ENCODE measurements at regions not wholly inside any gene's neighbourhood (a gene's known extent, or its start where the extent isn't known, plus 50 kb on each side); places are given as distances from the start of the nearest gene placed in this dataset.

GRCh38 chr2:8089596-8089995, 592.3 kb upstream of the ID2 start:
- DNase-seq (ENCODE audit: low spot score) = no peak

GRCh38 chr2:8090748-8091700, 590.8 kb upstream of the ID2 start:
- DNase-seq (ENCODE audit: low spot score) = no peak

GRCh38 chr2:8094526-8094925, 587.3 kb upstream of the ID2 start:
- no peak for DNase-seq (ENCODE audit: low spot score)

- no peak for DNase-seq (ENCODE audit: low spot score)
Observed at GRCh38 chr2:8095978-8096377, 585.9 kb upstream of the ID2 start.

GRCh38 chr2:8096484-8096883, 585.4 kb upstream of the ID2 start:
- DNase-seq (ENCODE audit: low spot score) = no peak

GRCh38 chr2:8098476-8099266, 583.2 kb upstream of the ID2 start:
- no peak for DNase-seq (ENCODE audit: low spot score)

- no peak for DNase-seq (ENCODE audit: low spot score)
Observed at GRCh38 chr2:8099267-8099582, 582.6 kb upstream of the ID2 start.

- DNase-seq (ENCODE audit: low spot score) = no peak
Observed at GRCh38 chr2:8101614-8102277, 580.1 kb upstream of the ID2 start.

- no peak for DNase-seq (ENCODE audit: low spot score)
Observed at GRCh38 chr2:8102470-8102869, 579.4 kb upstream of the ID2 start.

GRCh38 chr2:8103085-8103708, 578.7 kb upstream of the ID2 start:
- DNase-seq (ENCODE audit: low spot score) = no peak

- DNase-seq (ENCODE audit: low spot score) = no peak
Observed at GRCh38 chr2:8107150-8107549, 574.7 kb upstream of the ID2 start.

GRCh38 chr2:8107621-8108378, 574.1 kb upstream of the ID2 start:
- no peak for DNase-seq (ENCODE audit: low spot score)

- no peak for DNase-seq (ENCODE audit: low spot score)
Observed at GRCh38 chr2:8110716-8111115, 571.1 kb upstream of the ID2 start.

- DNase-seq (ENCODE audit: low spot score) = no peak
Observed at GRCh38 chr2:8111193-8111592, 570.7 kb upstream of the ID2 start.

- DNase-seq (ENCODE audit: low spot score) = no peak
Observed at GRCh38 chr2:8115456-8115855, 566.4 kb upstream of the ID2 start.

- no peak for DNase-seq (ENCODE audit: low spot score)
Observed at GRCh38 chr2:8115966-8116365, 565.9 kb upstream of the ID2 start.

- no peak for DNase-seq (ENCODE audit: low spot score)
Observed at GRCh38 chr2:8116661-8117060, 565.2 kb upstream of the ID2 start.

- DNase-seq (ENCODE audit: low spot score) = no peak
Observed at GRCh38 chr2:8118940-8119781, 562.7 kb upstream of the ID2 start.

GRCh38 chr2:8119782-8120505, 561.9 kb upstream of the ID2 start:
- DNase-seq (ENCODE audit: low spot score) = no peak

GRCh38 chr2:8120506-8120860, 561.4 kb upstream of the ID2 start:
- no peak for DNase-seq (ENCODE audit: low spot score)
